Endothelial cell (in vitro differentiated cells): ENCODE measurements at regions not wholly inside any gene's neighbourhood (a gene's known extent, or its start where the extent isn't known, plus 50 kb on each side); places are given as distances from the start of the nearest gene placed in this dataset.

Experiments used
- DNase-seq: peaks from one replicate; pipeline ENCODE4 v3.0.0; 2021; ENCODE audit warnings: low spot score
- H3K27ac Mint-ChIP-seq: one replicate; pipeline ENCODE4 v1.8.0; 2021; ENCODE audit warnings: mixed read lengths, inconsistent platforms; ENCODE audit not compliant: unreplicated experiment
- H3K27me3 Mint-ChIP-seq: one replicate; pipeline ENCODE4 v1.8.0; 2021; ENCODE audit warnings: mild to moderate bottlenecking, moderate library complexity, mixed read lengths, inconsistent platforms; ENCODE audit not compliant: unreplicated experiment
- H3K36me3 Mint-ChIP-seq: one replicate; pipeline ENCODE4 v1.8.0; 2021; ENCODE audit warnings: mild to moderate bottlenecking, low read depth, mixed read lengths, inconsistent platforms; ENCODE audit not compliant: unreplicated experiment
- H3K4me1 Mint-ChIP-seq: one replicate; pipeline ENCODE4 v1.8.0; 2021; ENCODE audit warnings: mild to moderate bottlenecking, mixed read lengths, inconsistent platforms; ENCODE audit not compliant: unreplicated experiment
- H3K4me3 Mint-ChIP-seq: one replicate; pipeline ENCODE4 v1.8.0; 2021; ENCODE audit warnings: mild to moderate bottlenecking, mixed read lengths, inconsistent platforms; ENCODE audit not compliant: unreplicated experiment
- H3K9me3 Mint-ChIP-seq: one replicate; pipeline ENCODE4 v1.8.0; 2021; ENCODE audit warnings: mixed read lengths, inconsistent platforms; ENCODE audit not compliant: unreplicated experiment
- CTCF ChIP-seq: fragments of 200-600 bp; sonication (generic); IDR thresholded peaks from one replicate; pipeline ENCODE4 v1.5.0; 2021; ENCODE audit warnings: antibody characterized with exemption; ENCODE audit not compliant: unreplicated experiment

GRCh38 chr7:70923181-70923845 is 208.6 kb upstream of the GALNT17 start:
- peaks cover 7% of the 10 kb centered on the region for H3K27me3 Mint-ChIP-seq
- H3K36me3 Mint-ChIP-seq = no peaks in the 10 kb centered on the region
- no peak overlapping the region for H3K4me3 Mint-ChIP-seq
- H3K27ac Mint-ChIP-seq = no peak overlapping the region
- H3K4me1 Mint-ChIP-seq = no peaks in the 10 kb centered on the region
- no peak for TF ChIP-seq CTCF
- peaks cover 5% of the 10 kb centered on the region for H3K9me3 Mint-ChIP-seq
- no peak for DNase-seq

- H3K4me1 Mint-ChIP-seq = no peaks in the 10 kb centered on the region
- DNase-seq = no peak
- H3K9me3 Mint-ChIP-seq = peaks cover 10% of the 10 kb centered on the region
- H3K27ac Mint-ChIP-seq = no peak overlapping the region
- no peak for TF ChIP-seq CTCF
- H3K36me3 Mint-ChIP-seq = no peaks in the 10 kb centered on the region
- H3K27me3 Mint-ChIP-seq = peaks cover 7% of the 10 kb centered on the region
- H3K4me3 Mint-ChIP-seq = no peak overlapping the region
Measured at GRCh38 chr7:70925411-70926115, 206.4 kb upstream of the GALNT17 start.

GRCh38 chr7:70926666-70927065 is 205.3 kb upstream of the GALNT17 start:
- peaks cover 7% of the 10 kb centered on the region for H3K27me3 Mint-ChIP-seq
- no peaks in the 10 kb centered on the region for H3K36me3 Mint-ChIP-seq
- no peak overlapping the region for H3K4me3 Mint-ChIP-seq
- TF ChIP-seq CTCF = no peak
- no peak for DNase-seq
- H3K27ac Mint-ChIP-seq = no peak overlapping the region
- H3K9me3 Mint-ChIP-seq = peaks cover 10% of the 10 kb centered on the region
- H3K4me1 Mint-ChIP-seq = no peaks in the 10 kb centered on the region

- Mint-ChIP-seq H3K36me3 (peaks cover 3% of the 10 kb centered on the region), H3K27me3 (no peaks in the 10 kb centered on the region), H3K27ac (no peak overlapping the region), H3K4me3 (no peak overlapping the region), H3K9me3 (peaks cover 11% of the 10 kb centered on the region), H3K4me1 (no peaks in the 10 kb centered on the region)
- TF ChIP-seq CTCF = no peak
- DNase-seq = no peak
Measured at GRCh38 chr7:70935311-70935710, 196.6 kb upstream of the GALNT17 start.

- DNase-seq = no peak
- H3K36me3 Mint-ChIP-seq = peaks cover 3% of the 10 kb centered on the region
- no peak overlapping the region for H3K4me3 Mint-ChIP-seq
- peaks cover 13% of the 10 kb centered on the region for H3K9me3 Mint-ChIP-seq
- H3K27me3 Mint-ChIP-seq = no peaks in the 10 kb centered on the region
- no peaks in the 10 kb centered on the region for H3K4me1 Mint-ChIP-seq
- TF ChIP-seq CTCF = no peak
- H3K27ac Mint-ChIP-seq = no peak overlapping the region
Measured at GRCh38 chr7:70935854-70936253, 196.1 kb upstream of the GALNT17 start.
